Tibial nerve (tissue), 4 donors: ENCODE measurements at regions not wholly inside any gene's neighbourhood (a gene's known extent, or its start where the extent isn't known, plus 50 kb on each side); places are given as distances from the start of the nearest gene placed in this dataset.

ENCODE experiments used
- EP300 ChIP-seq, 2 donors: sonication (generic); formaldehyde crosslinking; IDR thresholded peaks; one replicate each; pipeline ENCODE4 v1.6.1; 2017; ENCODE audit warnings: antibody characterized with exemption in 2 of 2, mild to moderate bottlenecking in 1 of 2
- TF ChIP-seq, protein P1 (sequence below), 5 experiments: fragments of 200-600 bp in 3 of 5; fragments of 450-650 bp in 2 of 5; sonication (generic) in 3 of 5; IDR thresholded peaks; one replicate each; pipeline ENCODE4 v1.5.1; 2016 to 2019; ENCODE audit warnings: antibody characterized with exemption in 5 of 5, mild to moderate bottlenecking in 3 of 5, moderate library complexity in 2 of 5

DNA sequence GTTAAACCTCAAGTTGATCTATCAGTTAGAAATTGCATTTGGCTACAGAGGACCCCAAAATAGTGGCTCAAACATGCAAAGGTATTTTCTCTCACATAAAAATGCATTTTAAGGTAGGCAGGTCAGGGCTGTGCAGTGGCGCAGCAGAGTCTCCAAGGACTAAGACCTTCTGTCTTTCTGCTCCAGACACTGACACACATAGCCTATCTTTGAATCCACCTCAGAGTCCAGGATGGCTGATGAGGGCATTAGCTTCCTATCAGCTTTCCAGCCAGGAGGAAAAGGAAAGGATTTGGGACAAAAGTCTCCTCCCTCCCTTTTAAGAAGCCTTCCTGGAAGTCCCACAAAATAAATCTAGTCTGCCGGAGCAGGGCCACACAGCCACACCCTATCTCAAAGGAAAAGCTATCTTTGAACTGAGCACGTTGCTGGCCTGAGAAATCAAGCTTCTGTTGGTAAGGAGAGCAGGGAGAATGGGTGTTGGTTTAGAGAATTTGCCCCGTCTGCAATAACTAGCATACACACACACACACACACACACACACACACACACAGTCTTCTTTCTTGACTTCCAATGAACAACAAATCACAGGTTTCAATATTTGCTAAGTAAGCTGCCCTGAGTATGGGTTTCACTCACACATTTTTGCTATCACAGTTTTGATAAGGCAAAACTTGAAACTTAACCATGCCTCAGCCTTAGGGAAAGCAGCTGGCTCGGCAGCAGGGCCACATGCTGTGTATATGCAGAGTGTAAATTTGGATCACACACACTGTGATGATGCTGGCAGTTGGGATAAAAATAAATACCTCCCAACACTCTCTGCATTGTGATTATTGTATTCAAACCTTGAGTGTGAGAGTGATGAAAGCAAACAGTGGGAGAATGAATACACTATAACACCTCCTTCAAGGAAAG lies 116.6 kb upstream of the MAP3K1 start:
- TF ChIP-seq, protein P1, sequence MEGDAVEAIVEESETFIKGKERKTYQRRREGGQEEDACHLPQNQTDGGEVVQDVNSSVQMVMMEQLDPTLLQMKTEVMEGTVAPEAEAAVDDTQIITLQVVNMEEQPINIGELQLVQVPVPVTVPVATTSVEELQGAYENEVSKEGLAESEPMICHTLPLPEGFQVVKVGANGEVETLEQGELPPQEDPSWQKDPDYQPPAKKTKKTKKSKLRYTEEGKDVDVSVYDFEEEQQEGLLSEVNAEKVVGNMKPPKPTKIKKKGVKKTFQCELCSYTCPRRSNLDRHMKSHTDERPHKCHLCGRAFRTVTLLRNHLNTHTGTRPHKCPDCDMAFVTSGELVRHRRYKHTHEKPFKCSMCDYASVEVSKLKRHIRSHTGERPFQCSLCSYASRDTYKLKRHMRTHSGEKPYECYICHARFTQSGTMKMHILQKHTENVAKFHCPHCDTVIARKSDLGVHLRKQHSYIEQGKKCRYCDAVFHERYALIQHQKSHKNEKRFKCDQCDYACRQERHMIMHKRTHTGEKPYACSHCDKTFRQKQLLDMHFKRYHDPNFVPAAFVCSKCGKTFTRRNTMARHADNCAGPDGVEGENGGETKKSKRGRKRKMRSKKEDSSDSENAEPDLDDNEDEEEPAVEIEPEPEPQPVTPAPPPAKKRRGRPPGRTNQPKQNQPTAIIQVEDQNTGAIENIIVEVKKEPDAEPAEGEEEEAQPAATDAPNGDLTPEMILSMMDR (IDR thresholded peaks at IDR 0.05) = no peak
- no peak for TF ChIP-seq EP300 (IDR thresholded peaks at IDR 0.05)
